BJ (cell line): ENCODE measurements at regions not wholly inside any gene's neighbourhood (a gene's known extent, or its start where the extent isn't known, plus 50 kb on each side); places are given as distances from the start of the nearest gene placed in this dataset.

Experiments used
- CTCF ChIA-PET: fragments of 350-600 bp; formaldehyde crosslinking; extraction: SDS; loops from one replicate; lab custom pipeline; 2021; ENCODE audit warnings: antibody characterized with exemption, inconsistent platforms; lab: Yijun Ruan, JAX
- POLR2A ChIA-PET: fragments of 300-600 bp; sonication (Branson Sonifier 250); formaldehyde crosslinking; extraction: SDS; loops from one replicate; lab custom pipeline; 2021; ENCODE audit warnings: antibody characterized with exemption; lab: Charles Lee
- DNase-seq: peaks from one replicate; pipeline ENCODE4 v3.0.0-alpha.2; 2011; ENCODE audit warnings: low read depth
- H3K27me3 ChIP-seq: 2 replicates; pipeline ENCODE4 v1.6.0; 2011; ENCODE audit warnings: low read length; ENCODE audit not compliant: control insufficient read depth, insufficient read depth
- H3K36me3 ChIP-seq: 2 replicates; pipeline ENCODE4 v1.5.1; 2011; ENCODE audit warnings: low read length; ENCODE audit not compliant: control insufficient read depth, insufficient read depth
- H3K4me3 ChIP-seq: 2 replicates; pipeline ENCODE4 v1.5.1; 2011; ENCODE audit warnings: low read depth, mild to moderate bottlenecking, control low read depth, low read length
- CTCF ChIP-seq: IDR thresholded peaks from 2 replicates; pipeline ENCODE4 v1.5.1; 2011; ENCODE audit warnings: low read depth, mild to moderate bottlenecking, control low read depth, inconsistent platforms, low read length, moderate library complexity; ENCODE audit not compliant: insufficient read depth

GRCh38 chr1:5404412-5405203 is 587.6 kb downstream of the NPHP4 start:
- DNase-seq, result no peak
- TF ChIP-seq CTCF, result no peak
- ChIA-PET CTCF (no interaction called here), POLR2A (no interaction called here)
- H3K36me3 ChIP-seq, result no peaks in the 10 kb centered on the region
- H3K4me3 ChIP-seq, result no peak overlapping the region
- H3K27me3 ChIP-seq, result no peaks in the 10 kb centered on the region

- Histone ChIP-seq H3K36me3 (no peaks in the 10 kb centered on the region), H3K4me3 (no peak overlapping the region), H3K27me3 (no peaks in the 10 kb centered on the region)
- no peak for TF ChIP-seq CTCF
- ChIA-PET POLR2A (no interaction called here), CTCF (no interaction called here)
- no peak for DNase-seq
Measured at GRCh38 chr1:5403935-5404334, 588.3 kb downstream of the NPHP4 start.

- CTCF ChIA-PET, result no interaction called here
- Histone ChIP-seq H3K4me3 (no peak overlapping the region), H3K36me3 (no peaks in the 10 kb centered on the region), H3K27me3 (no peaks in the 10 kb centered on the region)
- POLR2A ChIA-PET, result no interaction called here
- DNase-seq, result no peak
- TF ChIP-seq CTCF, result no peak
Measured at GRCh38 chr1:5402618-5403017, 589.6 kb downstream of the NPHP4 start.

- H3K36me3 ChIP-seq, result no peaks in the 10 kb centered on the region
- no peak for TF ChIP-seq CTCF
- no peaks in the 10 kb centered on the region for H3K27me3 ChIP-seq
- H3K4me3 ChIP-seq, result no peak overlapping the region
- ChIA-PET POLR2A (no interaction called here), CTCF (no interaction called here)
- no peak for DNase-seq
Measured at GRCh38 chr1:5399771-5400170, 592.5 kb downstream of the NPHP4 start.

GRCh38 chr1:5396593-5396992 is 595.6 kb downstream of the NPHP4 start:
- Histone ChIP-seq H3K36me3 (no peaks in the 10 kb centered on the region), H3K4me3 (no peak overlapping the region), H3K27me3 (no peaks in the 10 kb centered on the region)
- POLR2A ChIA-PET, result no interaction called here
- no peak for TF ChIP-seq CTCF
- DNase-seq, result no peak
- CTCF ChIA-PET, result no interaction called here
